ENCODE measurements at regions not wholly inside any gene's neighbourhood (a gene's known extent, or its start where the extent isn't known, plus 50 kb on each side); places are given as distances from the start of the nearest gene placed in this dataset.

DNA sequence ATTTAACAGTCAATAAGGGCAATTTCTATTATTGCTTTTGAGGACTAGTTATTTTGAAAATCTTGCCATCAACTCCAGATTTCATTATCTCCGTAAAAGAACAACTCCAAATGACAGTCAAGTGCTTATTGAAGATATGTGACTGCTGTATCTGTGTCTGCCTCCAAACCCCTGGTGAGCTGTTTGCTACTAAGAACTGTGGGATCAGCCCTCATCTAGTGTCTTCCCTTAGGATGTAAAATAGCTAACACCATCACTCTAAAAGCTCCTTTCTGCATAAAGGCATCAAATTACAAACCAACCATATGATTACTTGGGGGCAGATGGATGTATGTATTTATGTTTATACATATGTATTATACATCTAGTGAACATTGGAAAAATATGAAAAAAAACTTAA, 70.8 kb upstream of the SLC13A1 start:
- DNase-seq (no peak), ATAC-seq (ENCODE audit: low read depth) (no peak)
- Histone ChIP-seq H2AK5ac (ENCODE audit: low read depth, low read length) (no peak overlapping the region), H3K56ac (ENCODE audit: extremely low read depth, insufficient read depth, low read length) (no peak overlapping the region), H3K14ac (replicated peaks; ENCODE audit: low read depth, low read length) (no peak overlapping the region), H2BK20ac (ENCODE audit: low read depth, low read length) (no peak overlapping the region), H3K9me3 (ENCODE audit: control insufficient read depth, insufficient read depth, low read length) (peaks cover 4% of the 10 kb centered on the region), H4K20me1 (ENCODE audit: insufficient read depth, low read length) (no peaks in the 10 kb centered on the region), H3K79me1 (ENCODE audit: low read depth in 1 of 2, low read length in 2 of 2) (no peaks in the 10 kb centered on the region), H3K23ac (ENCODE audit: low read depth, low read length) (no peak overlapping the region), H3K27ac (ENCODE audit: insufficient read depth, low read length) (no peak overlapping the region), H3K36me3 (ENCODE audit: control insufficient read depth, insufficient read depth, low read length) (no peaks in the 10 kb centered on the region), H2AFZ (replicated peaks; ENCODE audit: low read length, poor library complexity) (no peak overlapping the region), H2BK5ac (ENCODE audit: low read depth, low read length, poor library complexity, severe bottlenecking) (no peak overlapping the region), H2BK15ac (ENCODE audit: low read depth, low read length) (no peak overlapping the region), H3K27me3 (ENCODE audit: control insufficient read depth, insufficient read depth, low read length) (no peaks in the 10 kb centered on the region), H2BK120ac (ENCODE audit: low read depth, low read length) (no peak overlapping the region), H3K9ac (ENCODE audit: low read depth, low read length) (no peak overlapping the region), H4K5ac (ENCODE audit: low read depth, low read length) (no peak overlapping the region), H3K9me1 (ENCODE audit: insufficient read depth, low read length) (no peaks in the 10 kb centered on the region), H3K4ac (ENCODE audit: low read depth, low read length) (no peak overlapping the region), H4K8ac (ENCODE audit: low read depth in 2 of 2, low read length in 2 of 2) (no peak overlapping the region), H3K4me3 (ENCODE audit: insufficient read depth, low read depth, low read length) (no peak overlapping the region), H3K4me1 (ENCODE audit: control insufficient read depth, insufficient read depth, low read length) (no peaks in the 10 kb centered on the region), H3K4me2 (ENCODE audit: low read depth, low read length) (no peak overlapping the region), H3K18ac (ENCODE audit: low read depth, low read length) (no peak overlapping the region), H2AK9ac (replicated peaks; ENCODE audit: low read depth, low read length, poor library complexity) (no peak overlapping the region), H4K91ac (ENCODE audit: insufficient read depth, low read depth, low read length) (no peak overlapping the region)
- TF ChIP-seq, protein P1, sequence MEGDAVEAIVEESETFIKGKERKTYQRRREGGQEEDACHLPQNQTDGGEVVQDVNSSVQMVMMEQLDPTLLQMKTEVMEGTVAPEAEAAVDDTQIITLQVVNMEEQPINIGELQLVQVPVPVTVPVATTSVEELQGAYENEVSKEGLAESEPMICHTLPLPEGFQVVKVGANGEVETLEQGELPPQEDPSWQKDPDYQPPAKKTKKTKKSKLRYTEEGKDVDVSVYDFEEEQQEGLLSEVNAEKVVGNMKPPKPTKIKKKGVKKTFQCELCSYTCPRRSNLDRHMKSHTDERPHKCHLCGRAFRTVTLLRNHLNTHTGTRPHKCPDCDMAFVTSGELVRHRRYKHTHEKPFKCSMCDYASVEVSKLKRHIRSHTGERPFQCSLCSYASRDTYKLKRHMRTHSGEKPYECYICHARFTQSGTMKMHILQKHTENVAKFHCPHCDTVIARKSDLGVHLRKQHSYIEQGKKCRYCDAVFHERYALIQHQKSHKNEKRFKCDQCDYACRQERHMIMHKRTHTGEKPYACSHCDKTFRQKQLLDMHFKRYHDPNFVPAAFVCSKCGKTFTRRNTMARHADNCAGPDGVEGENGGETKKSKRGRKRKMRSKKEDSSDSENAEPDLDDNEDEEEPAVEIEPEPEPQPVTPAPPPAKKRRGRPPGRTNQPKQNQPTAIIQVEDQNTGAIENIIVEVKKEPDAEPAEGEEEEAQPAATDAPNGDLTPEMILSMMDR (conservative IDR thresholded peaks at IDR 0.05; ENCODE audit: low read depth, low read length) = no peak
- TF ChIP-seq RFX5 (IDR thresholded peaks at IDR 0.05; ENCODE audit: low read depth, low read length) (no peak), RCOR1 (IDR thresholded peaks at IDR 0.05; ENCODE audit: insufficient replicate concordance, low read length) (no peak), MXI1 (IDR thresholded peaks at IDR 0.05; ENCODE audit: borderline replicate concordance, low read depth, low read length) (no peak), MAZ (IDR thresholded peaks at IDR 0.05; ENCODE audit: borderline replicate concordance, low read depth, low read length) (no peak), ELK1 (IDR thresholded peaks at IDR 0.05; ENCODE audit: borderline replicate concordance, low read depth, low read length) (no peak), NFE2L2 (IDR thresholded peaks at IDR 0.05; ENCODE audit: low read depth, low read length) (no peak), CEBPB (IDR thresholded peaks at IDR 0.05; ENCODE audit: low read depth, low read length) (no peak), USF2 (IDR thresholded peaks at IDR 0.05; ENCODE audit: low read depth, low read length) (no peak), MAFK (IDR thresholded peaks at IDR 0.05; ENCODE audit: low read depth, low read length) (no peak), RAD21 (IDR thresholded peaks at IDR 0.05; ENCODE audit: low read length) (no peak), BHLHE40 (IDR thresholded peaks at IDR 0.05; ENCODE audit: low read depth, low read length) (no peak), CHD1 (IDR thresholded peaks at IDR 0.05; ENCODE audit: low read depth, low read length) (no peak), FOS (IDR thresholded peaks at IDR 0.05; ENCODE audit: low read depth, low read length) (no peak), POLR2A (IDR thresholded peaks at IDR 0.05; ENCODE audit: low read depth, low read length) (no peak)
- in situ Hi-C loops (cut with MboI; ENCODE audit: low sequenced_read_pairs) = no loop called here
- no TSS peak for BruUV-seq (replicated peaks)
- ChIA-PET POLR2A (ENCODE audit: unreplicated experiment) (no interaction called here), CTCF (no interaction called here)
- intact Hi-C loops (cut with micrococcal nuclease) = no loop called here
- WGBS, 2 experiments (ENCODE audit: extremely low coverage in 2 of 2, insufficient read length in 1 of 2) = no CpG with 5 or more reads among the region's 1 CpG
- dilution Hi-C loops (cut with HindIII; ENCODE audit: low sequenced_read_pairs, unreplicated experiment) = no loop called here
